GM12878 (cell line): ENCODE measurements at regions not wholly inside any gene's neighbourhood (a gene's known extent, or its start where the extent isn't known, plus 50 kb on each side); places are given as distances from the start of the nearest gene placed in this dataset.

Experiments
- BCL3 ChIP-seq: IDR thresholded peaks from 2 replicates; pipeline ENCODE4 v1.6.1; 2011; ENCODE audit warnings: borderline replicate concordance, low read depth, mild to moderate bottlenecking, moderate library complexity, low read length; ENCODE audit not compliant: insufficient read depth, poor library complexity, severe bottlenecking
- E4F1 ChIP-seq: fragments of 450-650 bp; IDR thresholded peaks from 2 replicates; pipeline ENCODE4 v1.6.1; 2018; ENCODE audit warnings: borderline replicate concordance, mild to moderate bottlenecking; ENCODE audit not compliant: partially characterized antibody
- EED ChIP-seq: sonication (generic); IDR thresholded peaks from 2 replicates; pipeline ENCODE4 v1.6.1; 2016; ENCODE audit warnings: antibody characterized with exemption, low read depth
- ESRRA ChIP-seq: IDR thresholded peaks from 2 replicates; pipeline ENCODE4 v1.6.1; 2012; ENCODE audit warnings: mild to moderate bottlenecking, low read length, improper control_type of control experiment
- HSF1 ChIP-seq: fragments of 150-350 bp; IDR thresholded peaks from 2 replicates; pipeline ENCODE4 v1.6.1; 2014; ENCODE audit warnings: mild to moderate bottlenecking, low read depth, low read length
- JUND ChIP-seq: IDR thresholded peaks from 2 replicates; pipeline ENCODE4 v1.6.1; 2012; ENCODE audit warnings: low read depth, mild to moderate bottlenecking, low read length, improper control_type of control experiment, moderate library complexity
- NFIC ChIP-seq: IDR thresholded peaks from 2 replicates; pipeline ENCODE4 v1.6.1; 2012; ENCODE audit warnings: low read depth, mild to moderate bottlenecking, inconsistent platforms, low read length, moderate library complexity
- NFXL1 ChIP-seq: fragments of 450-650 bp; IDR thresholded peaks from 2 replicates; pipeline ENCODE4 v1.6.1; 2017; ENCODE audit warnings: antibody characterized with exemption, mild to moderate bottlenecking, borderline replicate concordance
- PAX8 ChIP-seq: fragments of 450-650 bp; IDR thresholded peaks from 2 replicates; pipeline ENCODE4 v1.6.1; 2017; ENCODE audit warnings: mild to moderate bottlenecking, moderate library complexity
- REST ChIP-seq: IDR thresholded peaks from 2 replicates; pipeline ENCODE4 v1.6.1; 2012; ENCODE audit warnings: mild to moderate bottlenecking, low read depth, low read length
- SMAD1 ChIP-seq: fragments of 450-650 bp; IDR thresholded peaks from 2 replicates; pipeline ENCODE4 v1.6.1; 2018; ENCODE audit warnings: mild to moderate bottlenecking, low read depth; ENCODE audit not compliant: partially characterized antibody
- USF1 ChIP-seq: IDR thresholded peaks from 2 replicates; pipeline ENCODE4 v1.6.1; 2011; ENCODE audit warnings: borderline replicate concordance, low read depth, mild to moderate bottlenecking, moderate library complexity, mixed read lengths, low read length; ENCODE audit not compliant: insufficient read depth; ENCODE audit errors: extremely low read length
- ZBTB40 ChIP-seq: fragments of 450-650 bp; IDR thresholded peaks from 2 replicates; pipeline ENCODE4 v1.6.1; 2016; ENCODE audit warnings: mild to moderate bottlenecking, moderate library complexity, borderline replicate concordance
- ZNF207 ChIP-seq: fragments of 450-650 bp; IDR thresholded peaks from 2 replicates; pipeline ENCODE4 v1.6.1; 2014; ENCODE audit warnings: antibody characterized with exemption, mild to moderate bottlenecking, borderline replicate concordance

- no peak for TF ChIP-seq E4F1
- no peak for TF ChIP-seq HSF1
- no peak for TF ChIP-seq PAX8
- TF ChIP-seq USF1 = no peak
- TF ChIP-seq NFXL1 = no peak
- TF ChIP-seq ZBTB40 = no peak
- no peak for TF ChIP-seq JUND
- no peak for TF ChIP-seq BCL3
- TF ChIP-seq ZNF207 = no peak
- no peak for TF ChIP-seq ESRRA
- no peak for TF ChIP-seq NFIC
- no peak for TF ChIP-seq SMAD1
- TF ChIP-seq REST = no peak
- TF ChIP-seq EED = no peak
Measured at GRCh38 chr1:223006371-223006770, 136.7 kb downstream of the TLR5 start (continued).
